Stomach (tissue), 4 donors: ENCODE measurements at regions not wholly inside any gene's neighbourhood (a gene's known extent, or its start where the extent isn't known, plus 50 kb on each side); places are given as distances from the start of the nearest gene placed in this dataset.

Experiments
- EP300 ChIP-seq: sonication (generic); formaldehyde crosslinking; IDR thresholded peaks from one replicate; pipeline ENCODE4 v1.6.1; 2017; ENCODE audit warnings: antibody characterized with exemption
- POLR2A ChIP-seq, 4 donors: fragments of 450-650 bp; IDR thresholded peaks; one replicate each; pipeline ENCODE4 v1.6.1; 2016; ENCODE audit warnings: antibody characterized with exemption in 4 of 4, control low read depth in 2 of 4, mild to moderate bottlenecking in 1 of 4, moderate library complexity in 1 of 4
- POLR2AphosphoS5 ChIP-seq, 3 donors: sonication (generic); formaldehyde crosslinking; IDR thresholded peaks; one replicate each; pipeline ENCODE4 v1.6.1; 2016; ENCODE audit warnings: antibody characterized with exemption in 3 of 3
- TF ChIP-seq, protein P1 (sequence below), 7 experiments: fragments of 450-650 bp in 4 of 7; fragments of 200-600 bp in 3 of 7; sonication (generic) in 3 of 7; IDR thresholded peaks; one replicate each; pipeline ENCODE4 v1.5.1; 2016 to 2019; ENCODE audit warnings: antibody characterized with exemption in 7 of 7, control low read depth in 2 of 7, mild to moderate bottlenecking in 1 of 7

DNA sequence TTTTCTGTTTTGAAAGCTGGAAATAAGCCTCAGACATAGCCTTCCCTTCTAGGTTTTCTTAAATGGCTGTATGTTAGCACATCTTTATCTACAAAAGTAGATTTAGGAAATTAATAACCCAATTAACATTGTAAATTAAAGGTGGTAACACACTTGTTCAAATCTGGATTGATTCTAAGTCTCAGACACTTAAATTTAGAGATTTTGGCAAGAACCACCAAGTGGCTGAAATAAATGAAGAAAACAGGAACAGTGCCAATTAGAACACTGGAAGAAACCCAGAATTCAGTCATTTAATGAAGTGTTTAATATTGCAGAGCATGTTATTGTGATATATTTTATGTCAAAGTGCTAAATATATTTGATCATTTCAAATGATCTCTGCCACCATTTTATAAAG lies 628.2 kb downstream of the USP25 start:
- no peak for TF ChIP-seq POLR2A (IDR thresholded peaks at IDR 0.05)
- TF ChIP-seq, protein P1, sequence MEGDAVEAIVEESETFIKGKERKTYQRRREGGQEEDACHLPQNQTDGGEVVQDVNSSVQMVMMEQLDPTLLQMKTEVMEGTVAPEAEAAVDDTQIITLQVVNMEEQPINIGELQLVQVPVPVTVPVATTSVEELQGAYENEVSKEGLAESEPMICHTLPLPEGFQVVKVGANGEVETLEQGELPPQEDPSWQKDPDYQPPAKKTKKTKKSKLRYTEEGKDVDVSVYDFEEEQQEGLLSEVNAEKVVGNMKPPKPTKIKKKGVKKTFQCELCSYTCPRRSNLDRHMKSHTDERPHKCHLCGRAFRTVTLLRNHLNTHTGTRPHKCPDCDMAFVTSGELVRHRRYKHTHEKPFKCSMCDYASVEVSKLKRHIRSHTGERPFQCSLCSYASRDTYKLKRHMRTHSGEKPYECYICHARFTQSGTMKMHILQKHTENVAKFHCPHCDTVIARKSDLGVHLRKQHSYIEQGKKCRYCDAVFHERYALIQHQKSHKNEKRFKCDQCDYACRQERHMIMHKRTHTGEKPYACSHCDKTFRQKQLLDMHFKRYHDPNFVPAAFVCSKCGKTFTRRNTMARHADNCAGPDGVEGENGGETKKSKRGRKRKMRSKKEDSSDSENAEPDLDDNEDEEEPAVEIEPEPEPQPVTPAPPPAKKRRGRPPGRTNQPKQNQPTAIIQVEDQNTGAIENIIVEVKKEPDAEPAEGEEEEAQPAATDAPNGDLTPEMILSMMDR (IDR thresholded peaks at IDR 0.05), result no peak
- no peak for TF ChIP-seq EP300
- no peak for TF ChIP-seq POLR2AphosphoS5 (IDR thresholded peaks at IDR 0.05)
